Stomach (tissue), 4 donors: ENCODE measurements at regions not wholly inside any gene's neighbourhood (a gene's known extent, or its start where the extent isn't known, plus 50 kb on each side); places are given as distances from the start of the nearest gene placed in this dataset.

Source experiments
- CTCF ChIP-seq, 7 experiments: fragments of 450-650 bp in 4 of 7; fragments of 200-600 bp in 3 of 7; sonication (generic) in 3 of 7; IDR thresholded peaks; one replicate each; pipeline ENCODE4 v1.5.1; 2016 to 2019; ENCODE audit warnings: antibody characterized with exemption in 7 of 7, control low read depth in 2 of 7, mild to moderate bottlenecking in 1 of 7
- POLR2AphosphoS5 ChIP-seq, 3 donors: sonication (generic); formaldehyde crosslinking; IDR thresholded peaks; one replicate each; pipeline ENCODE4 v1.6.1; 2016; ENCODE audit warnings: antibody characterized with exemption in 3 of 3

DNA sequence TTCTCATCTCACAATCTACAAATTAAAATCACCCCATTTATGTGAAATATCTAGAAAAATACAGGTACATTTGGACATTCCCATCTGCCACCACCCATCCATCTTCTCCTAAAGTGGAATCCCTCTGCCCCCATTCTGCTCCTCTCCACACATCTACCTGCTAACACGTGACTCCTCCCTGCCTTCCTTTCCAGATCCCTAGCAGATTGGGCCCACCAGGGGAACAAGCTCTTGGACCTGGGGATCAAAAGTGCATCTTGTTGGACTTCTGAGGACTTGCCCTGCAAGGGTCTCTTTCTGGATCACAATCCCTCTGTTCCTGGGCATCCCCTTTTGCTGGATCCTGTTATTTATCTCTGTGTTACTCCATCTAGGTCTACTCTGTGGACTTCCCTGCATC, 107.6 kb downstream of the ZNF280B start:
- no peak for TF ChIP-seq CTCF (IDR thresholded peaks at IDR 0.05)
- no peak for TF ChIP-seq POLR2AphosphoS5 (IDR thresholded peaks at IDR 0.05)
